ENCODE measurements at regions not wholly inside any gene's neighbourhood (a gene's known extent, or its start where the extent isn't known, plus 50 kb on each side); places are given as distances from the start of the nearest gene placed in this dataset.

DNA sequence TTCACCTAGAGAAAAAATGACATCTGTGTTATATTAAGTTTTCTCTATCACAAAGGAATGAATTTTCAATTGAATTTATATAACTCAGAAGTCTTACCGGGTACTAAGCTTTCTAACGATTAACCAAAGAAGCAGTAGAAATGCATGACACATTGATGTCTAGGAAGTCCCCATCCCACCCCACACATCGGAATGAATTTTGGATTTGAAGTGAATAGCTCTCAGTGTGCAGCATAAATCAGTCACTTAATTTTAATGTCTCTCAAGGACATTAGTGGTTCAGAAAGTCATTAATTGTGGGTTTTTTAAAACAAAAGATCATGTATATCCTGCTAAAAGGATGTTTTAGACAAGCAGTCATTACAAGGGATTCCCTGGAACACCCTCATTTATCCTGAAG is 141.4 kb upstream of the PIEZO2 start:
- peaks cover 35% of the 10 kb centered on the region for H3K4me1 ChIP-seq
- H3F3A ChIP-seq (ENCODE audit: low read depth) = peaks cover 6% of the 10 kb centered on the region
- H3K9ac ChIP-seq = no peak overlapping the region
- Mint-ChIP-seq H3K4me3 (no peak overlapping the region), H3K36me3 (no peaks in the 10 kb centered on the region), H3K27ac (no peak overlapping the region), H3K4me1 (no peaks in the 10 kb centered on the region), H3K9me3 (no peaks in the 10 kb centered on the region), H3K27me3 (ENCODE audit: insufficient read depth, low read depth) (no peaks in the 10 kb centered on the region)
- TF ChIP-seq, protein P1, sequence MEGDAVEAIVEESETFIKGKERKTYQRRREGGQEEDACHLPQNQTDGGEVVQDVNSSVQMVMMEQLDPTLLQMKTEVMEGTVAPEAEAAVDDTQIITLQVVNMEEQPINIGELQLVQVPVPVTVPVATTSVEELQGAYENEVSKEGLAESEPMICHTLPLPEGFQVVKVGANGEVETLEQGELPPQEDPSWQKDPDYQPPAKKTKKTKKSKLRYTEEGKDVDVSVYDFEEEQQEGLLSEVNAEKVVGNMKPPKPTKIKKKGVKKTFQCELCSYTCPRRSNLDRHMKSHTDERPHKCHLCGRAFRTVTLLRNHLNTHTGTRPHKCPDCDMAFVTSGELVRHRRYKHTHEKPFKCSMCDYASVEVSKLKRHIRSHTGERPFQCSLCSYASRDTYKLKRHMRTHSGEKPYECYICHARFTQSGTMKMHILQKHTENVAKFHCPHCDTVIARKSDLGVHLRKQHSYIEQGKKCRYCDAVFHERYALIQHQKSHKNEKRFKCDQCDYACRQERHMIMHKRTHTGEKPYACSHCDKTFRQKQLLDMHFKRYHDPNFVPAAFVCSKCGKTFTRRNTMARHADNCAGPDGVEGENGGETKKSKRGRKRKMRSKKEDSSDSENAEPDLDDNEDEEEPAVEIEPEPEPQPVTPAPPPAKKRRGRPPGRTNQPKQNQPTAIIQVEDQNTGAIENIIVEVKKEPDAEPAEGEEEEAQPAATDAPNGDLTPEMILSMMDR (IDR thresholded peaks at IDR 0.05) = no peak
- no peak overlapping the region for H2AFZ ChIP-seq (replicated peaks)
- H3K27ac ChIP-seq = no peak overlapping the region
- H3K4me3 ChIP-seq = no peak overlapping the region
- no peak for DNase-seq (ENCODE audit: low spot score)
- no peaks in the 10 kb centered on the region for H3K79me2 ChIP-seq (ENCODE audit: low read depth)
- H3K36me3 ChIP-seq = no peaks in the 10 kb centered on the region
- H3K4me2 ChIP-seq = no peak overlapping the region
- H4K20me1 ChIP-seq (ENCODE audit: low read depth) = no peaks in the 10 kb centered on the region
- H3K27me3 ChIP-seq = no peaks in the 10 kb centered on the region
- no peaks in the 10 kb centered on the region for H3K9me3 ChIP-seq (ENCODE audit: low read depth)

DNA sequence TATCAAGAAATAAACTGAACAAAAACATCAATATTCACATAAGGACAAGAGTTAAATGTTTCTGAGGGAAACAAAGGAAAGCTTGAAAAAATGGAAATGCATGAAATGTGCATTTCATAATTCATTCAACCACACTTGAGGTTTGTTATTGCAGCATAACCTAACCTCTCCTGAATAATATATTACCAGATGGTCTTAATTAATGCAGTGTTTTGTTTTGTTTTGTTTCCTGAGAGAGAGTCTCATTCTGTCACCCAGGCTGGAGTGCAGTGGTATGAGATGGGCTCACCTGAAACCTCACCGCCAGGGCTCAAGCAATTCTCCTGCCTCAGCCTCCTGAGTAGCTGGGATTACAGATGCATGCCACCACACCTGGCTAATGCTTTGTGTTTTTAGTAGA is 139.9 kb upstream of the PIEZO2 start:
- no peaks in the 10 kb centered on the region for H3K36me3 ChIP-seq
- Mint-ChIP-seq H3K27ac (no peak overlapping the region), H3K4me1 (no peaks in the 10 kb centered on the region), H3K27me3 (ENCODE audit: insufficient read depth, low read depth) (no peaks in the 10 kb centered on the region), H3K4me3 (no peak overlapping the region), H3K9me3 (no peaks in the 10 kb centered on the region), H3K36me3 (no peaks in the 10 kb centered on the region)
- H3K9me3 ChIP-seq (ENCODE audit: low read depth) = no peaks in the 10 kb centered on the region
- H3K4me3 ChIP-seq = no peak overlapping the region
- no peaks in the 10 kb centered on the region for H3K27me3 ChIP-seq
- no peak overlapping the region for H3K9ac ChIP-seq
- DNase-seq (ENCODE audit: low spot score) = no peak
- no peaks in the 10 kb centered on the region for H3K79me2 ChIP-seq (ENCODE audit: low read depth)
- H3K27ac ChIP-seq = no peak overlapping the region
- peaks cover 21% of the 10 kb centered on the region for H3K4me1 ChIP-seq
- H3F3A ChIP-seq (ENCODE audit: low read depth) = peaks cover 6% of the 10 kb centered on the region
- H3K4me2 ChIP-seq = no peak overlapping the region
- no peaks in the 10 kb centered on the region for H4K20me1 ChIP-seq (ENCODE audit: low read depth)
- no peak for TF ChIP-seq EZH2phosphoT487 (IDR thresholded peaks at IDR 0.05)
- TF ChIP-seq, protein P1 (IDR thresholded peaks at IDR 0.05) = no peak
- TF ChIP-seq EZH2 (IDR thresholded peaks at IDR 0.05) = no peak
- H2AFZ ChIP-seq (replicated peaks) = no peak overlapping the region

DNA sequence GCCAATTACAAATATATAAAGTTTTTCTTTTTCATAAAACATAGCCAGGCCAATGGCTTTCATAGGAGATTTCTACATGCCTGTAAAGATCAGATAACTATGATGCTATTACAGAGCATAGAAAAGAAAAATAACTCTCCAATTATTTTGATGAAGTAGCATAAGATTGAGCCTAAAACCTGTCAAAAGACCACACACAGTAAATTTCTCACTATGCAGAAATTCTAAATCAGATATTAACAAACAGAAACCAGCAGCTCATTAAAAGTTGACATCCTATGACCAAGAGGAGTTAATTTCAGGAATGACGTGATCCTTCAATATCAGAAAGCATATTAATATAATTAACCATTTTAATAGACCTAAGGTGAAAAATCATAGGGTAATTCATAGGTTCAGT is 139.0 kb upstream of the PIEZO2 start:
- H3F3A ChIP-seq (ENCODE audit: low read depth) = no peaks in the 10 kb centered on the region
- TF ChIP-seq EZH2 (IDR thresholded peaks at IDR 0.05) (no peak), EZH2phosphoT487 (IDR thresholded peaks at IDR 0.05) (no peak)
- TF ChIP-seq, protein P1 (IDR thresholded peaks at IDR 0.05) = no peak
- H3K27me3 ChIP-seq = no peaks in the 10 kb centered on the region
- no peak overlapping the region for H3K27ac ChIP-seq
- H2AFZ ChIP-seq (replicated peaks) = no peak overlapping the region
- no peaks in the 10 kb centered on the region for H3K36me3 ChIP-seq
- no peaks in the 10 kb centered on the region for H3K9me3 ChIP-seq (ENCODE audit: low read depth)
- no peak for DNase-seq (ENCODE audit: low spot score)
- Mint-ChIP-seq H3K27ac (no peak overlapping the region), H3K4me3 (no peak overlapping the region), H3K4me1 (no peaks in the 10 kb centered on the region), H3K9me3 (no peaks in the 10 kb centered on the region), H3K36me3 (no peaks in the 10 kb centered on the region), H3K27me3 (ENCODE audit: insufficient read depth, low read depth) (peaks cover 2% of the 10 kb centered on the region)
- H3K9ac ChIP-seq = no peak overlapping the region
- no peaks in the 10 kb centered on the region for H4K20me1 ChIP-seq (ENCODE audit: low read depth)
- no peaks in the 10 kb centered on the region for H3K79me2 ChIP-seq (ENCODE audit: low read depth)
- H3K4me3 ChIP-seq = no peak overlapping the region
- no peak overlapping the region for H3K4me2 ChIP-seq
- peaks cover 14% of the 10 kb centered on the region for H3K4me1 ChIP-seq

DNA sequence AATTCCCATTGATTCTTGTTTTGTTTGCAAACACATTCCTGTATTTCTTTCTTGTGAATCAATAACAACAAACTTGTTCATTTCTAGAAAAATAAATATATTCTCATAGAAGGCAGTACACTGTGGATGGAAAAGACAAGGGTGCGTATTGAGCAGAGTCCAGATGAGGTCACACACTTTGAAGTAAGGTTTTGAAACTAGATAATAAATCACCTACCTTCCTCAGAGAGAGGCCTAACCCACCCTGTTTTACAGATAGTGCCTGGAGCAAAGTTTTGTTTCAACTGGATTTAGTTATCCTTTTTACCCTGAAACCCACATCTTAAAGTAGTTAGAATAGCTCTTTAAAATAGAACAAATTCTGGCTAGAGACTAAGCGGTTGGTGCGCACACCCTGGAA is 137.1 kb upstream of the PIEZO2 start:
- Mint-ChIP-seq H3K9me3 (no peaks in the 10 kb centered on the region), H3K36me3 (no peaks in the 10 kb centered on the region), H3K27me3 (ENCODE audit: insufficient read depth, low read depth) (peaks cover 2% of the 10 kb centered on the region), H3K27ac (no peak overlapping the region), H3K4me3 (no peak overlapping the region), H3K4me1 (no peaks in the 10 kb centered on the region)
- Histone ChIP-seq H3K4me2 (no peak overlapping the region), H3K4me1 (peaks cover under 1% of the 10 kb centered on the region), H3K27me3 (no peaks in the 10 kb centered on the region), H3K4me3 (no peak overlapping the region), H4K20me1 (ENCODE audit: low read depth) (no peaks in the 10 kb centered on the region), H2AFZ (replicated peaks) (no peak overlapping the region), H3K9ac (no peak overlapping the region), H3K36me3 (no peaks in the 10 kb centered on the region), H3K79me2 (ENCODE audit: low read depth) (no peaks in the 10 kb centered on the region), H3K27ac (no peak overlapping the region), H3K9me3 (ENCODE audit: low read depth) (no peaks in the 10 kb centered on the region), H3F3A (ENCODE audit: low read depth) (no peaks in the 10 kb centered on the region)
- no peak for DNase-seq (ENCODE audit: low spot score)
- no peak for TF ChIP-seq EZH2 (IDR thresholded peaks at IDR 0.05)
- no peak for TF ChIP-seq EZH2phosphoT487 (IDR thresholded peaks at IDR 0.05)
- TF ChIP-seq, protein P1 (IDR thresholded peaks at IDR 0.05) = no peak
